WI38 (cell line): ENCODE measurements at regions not wholly inside any gene's neighbourhood (a gene's known extent, or its start where the extent isn't known, plus 50 kb on each side); places are given as distances from the start of the nearest gene placed in this dataset.

ENCODE experiments used
- H3K4me3 ChIP-seq: 2 replicates; pipeline ENCODE4 v1.5.1; 2011; ENCODE audit warnings: low read depth, mild to moderate bottlenecking, control low read depth, low read length
- TF ChIP-seq, protein P1 (sequence below): IDR thresholded peaks from 2 replicates; pipeline ENCODE4 v1.5.1; 2012; ENCODE audit warnings: low read depth, mild to moderate bottlenecking, control low read depth, low read length

DNA sequence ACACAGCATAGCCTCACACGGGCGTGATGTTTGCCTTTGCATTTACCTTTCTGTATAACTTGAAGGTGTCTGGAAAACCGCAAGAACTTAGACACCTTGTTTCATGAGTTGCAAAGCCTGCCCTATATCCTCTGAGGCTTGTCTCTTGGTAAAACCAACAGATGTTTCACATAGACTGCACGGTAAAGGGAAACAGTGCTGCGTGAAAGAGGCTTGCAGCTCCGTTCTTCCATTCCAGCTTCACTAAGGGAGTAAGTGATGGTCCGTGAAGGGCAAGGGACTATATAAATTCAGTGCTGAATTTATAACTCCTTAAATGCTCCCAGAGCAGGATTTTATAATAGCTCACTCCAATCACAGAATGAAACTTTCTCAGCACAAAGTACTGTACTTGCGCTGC lies 360.5 kb downstream of the SOX11 start:
- no peak overlapping the region for H3K4me3 ChIP-seq
- TF ChIP-seq, protein P1, sequence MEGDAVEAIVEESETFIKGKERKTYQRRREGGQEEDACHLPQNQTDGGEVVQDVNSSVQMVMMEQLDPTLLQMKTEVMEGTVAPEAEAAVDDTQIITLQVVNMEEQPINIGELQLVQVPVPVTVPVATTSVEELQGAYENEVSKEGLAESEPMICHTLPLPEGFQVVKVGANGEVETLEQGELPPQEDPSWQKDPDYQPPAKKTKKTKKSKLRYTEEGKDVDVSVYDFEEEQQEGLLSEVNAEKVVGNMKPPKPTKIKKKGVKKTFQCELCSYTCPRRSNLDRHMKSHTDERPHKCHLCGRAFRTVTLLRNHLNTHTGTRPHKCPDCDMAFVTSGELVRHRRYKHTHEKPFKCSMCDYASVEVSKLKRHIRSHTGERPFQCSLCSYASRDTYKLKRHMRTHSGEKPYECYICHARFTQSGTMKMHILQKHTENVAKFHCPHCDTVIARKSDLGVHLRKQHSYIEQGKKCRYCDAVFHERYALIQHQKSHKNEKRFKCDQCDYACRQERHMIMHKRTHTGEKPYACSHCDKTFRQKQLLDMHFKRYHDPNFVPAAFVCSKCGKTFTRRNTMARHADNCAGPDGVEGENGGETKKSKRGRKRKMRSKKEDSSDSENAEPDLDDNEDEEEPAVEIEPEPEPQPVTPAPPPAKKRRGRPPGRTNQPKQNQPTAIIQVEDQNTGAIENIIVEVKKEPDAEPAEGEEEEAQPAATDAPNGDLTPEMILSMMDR: no peak

DNA sequence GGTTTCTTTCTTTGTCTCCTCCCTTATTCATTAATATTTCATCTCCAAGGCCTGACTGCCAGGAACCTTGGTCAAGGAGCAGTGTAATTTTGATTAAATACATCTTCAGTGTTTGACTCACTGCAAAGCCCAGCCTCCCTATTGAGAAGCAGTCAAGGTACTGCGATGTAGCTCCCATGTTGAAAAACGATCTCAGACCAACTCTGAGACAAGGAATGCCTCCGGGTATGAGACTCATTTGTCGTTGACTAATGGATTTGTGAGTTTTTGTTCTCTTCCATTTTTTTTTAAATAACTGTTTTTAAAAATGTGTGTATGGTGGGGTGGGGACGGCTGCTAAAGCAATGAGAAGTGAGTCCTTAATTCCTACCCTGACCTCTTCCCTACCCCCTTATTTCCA lies 361.6 kb downstream of the SOX11 start:
- TF ChIP-seq, protein P1: no peak
- H3K4me3 ChIP-seq: no peak overlapping the region

DNA sequence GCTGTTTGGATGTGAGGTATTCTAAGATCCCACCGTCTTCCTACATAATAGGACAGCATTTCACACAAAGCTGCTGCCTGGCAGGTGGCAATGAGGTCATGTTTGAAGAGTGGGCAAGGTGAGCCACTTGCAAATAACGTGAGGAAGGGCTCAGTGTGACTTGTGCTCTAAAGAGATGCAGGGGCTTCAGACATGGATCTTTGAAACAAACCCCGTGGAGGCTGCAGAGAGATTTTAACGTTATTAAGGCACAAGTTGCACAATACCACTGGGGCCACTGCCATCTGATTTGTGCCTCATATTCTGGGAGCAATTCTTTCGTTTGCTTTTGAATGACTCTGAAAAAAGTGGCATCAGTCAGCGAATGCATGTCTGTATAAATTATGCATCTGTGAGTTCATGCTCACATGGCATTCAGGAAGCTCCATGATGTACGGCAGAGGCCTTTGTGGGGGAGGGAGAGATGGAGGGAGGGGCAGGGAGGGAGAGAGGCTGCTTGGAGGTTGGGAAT lies 362.0 kb downstream of the SOX11 start:
- H3K4me3 ChIP-seq: no peak overlapping the region
- TF ChIP-seq, protein P1: no peak

DNA sequence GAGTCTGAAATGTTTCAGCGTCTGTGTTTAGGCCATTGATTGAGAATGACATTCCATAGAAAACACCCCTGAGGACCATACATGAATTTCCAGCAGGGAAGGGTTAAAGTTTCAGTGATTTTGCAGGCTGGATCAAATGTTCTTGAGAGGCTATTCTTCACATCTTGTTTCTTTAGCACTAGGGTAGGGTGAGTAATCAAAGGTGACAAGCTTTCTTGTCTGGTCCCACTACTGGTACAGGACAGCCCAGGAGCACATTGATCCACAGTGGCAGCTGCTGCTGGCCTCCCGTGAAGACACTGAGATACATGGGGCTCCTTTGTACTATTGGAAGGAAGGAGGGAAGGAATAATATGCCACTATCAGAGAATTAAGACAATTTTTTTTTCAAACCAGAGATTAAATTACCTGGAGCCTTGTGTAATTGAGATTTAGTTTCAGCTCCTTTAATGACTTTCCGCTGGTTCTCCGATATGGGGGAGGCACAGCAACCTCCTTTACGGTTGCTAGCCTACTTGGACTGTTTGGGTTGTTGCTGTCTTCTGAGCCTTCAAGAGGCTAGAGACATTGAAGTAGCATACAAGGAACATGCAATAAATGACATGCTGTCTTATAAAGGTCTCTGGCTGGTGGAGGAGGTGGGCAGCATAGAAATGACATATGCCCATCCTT lies 368.9 kb downstream of the SOX11 start:
- TF ChIP-seq, protein P1: no peak
- no peak overlapping the region for H3K4me3 ChIP-seq

DNA sequence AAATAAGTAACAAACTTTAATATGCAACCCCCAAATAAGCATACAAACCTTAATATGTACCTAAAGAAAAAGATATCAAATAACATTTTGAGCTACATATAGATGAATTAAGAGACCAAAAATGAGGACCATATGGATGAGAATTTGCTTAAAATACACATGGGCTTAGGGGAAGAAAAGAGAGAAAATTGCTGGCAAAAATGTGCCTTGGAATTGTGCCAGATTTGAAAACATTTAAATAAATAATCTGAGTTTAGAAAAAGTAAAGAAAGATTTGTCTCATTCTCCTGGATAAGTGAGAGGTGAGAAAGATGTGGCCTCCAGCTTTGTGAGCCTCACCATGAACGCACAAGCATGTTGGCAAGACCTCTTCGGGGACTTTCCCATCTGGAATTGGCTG lies 372.6 kb downstream of the SOX11 start:
- TF ChIP-seq, protein P1: no peak
- no peak overlapping the region for H3K4me3 ChIP-seq

DNA sequence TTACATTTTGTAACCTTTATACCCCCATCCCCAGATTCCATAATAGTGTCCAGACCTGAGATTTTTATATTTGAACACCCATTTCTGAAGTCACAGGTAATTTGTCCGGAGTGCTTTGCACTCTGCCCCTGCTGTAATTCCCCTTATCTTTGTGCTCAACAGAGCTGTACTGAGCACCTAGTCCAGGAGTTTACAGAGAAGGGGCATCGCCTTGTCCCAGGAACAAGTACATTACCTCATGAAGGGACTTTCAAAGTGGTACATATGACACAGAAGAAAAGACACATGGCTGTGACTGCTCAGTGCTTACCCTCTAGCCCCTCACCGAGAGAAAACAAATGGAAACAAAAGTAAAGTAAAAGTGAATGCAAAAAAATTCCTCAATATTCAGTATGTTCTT lies 373.5 kb downstream of the SOX11 start:
- no peak overlapping the region for H3K4me3 ChIP-seq
- TF ChIP-seq, protein P1: no peak

DNA sequence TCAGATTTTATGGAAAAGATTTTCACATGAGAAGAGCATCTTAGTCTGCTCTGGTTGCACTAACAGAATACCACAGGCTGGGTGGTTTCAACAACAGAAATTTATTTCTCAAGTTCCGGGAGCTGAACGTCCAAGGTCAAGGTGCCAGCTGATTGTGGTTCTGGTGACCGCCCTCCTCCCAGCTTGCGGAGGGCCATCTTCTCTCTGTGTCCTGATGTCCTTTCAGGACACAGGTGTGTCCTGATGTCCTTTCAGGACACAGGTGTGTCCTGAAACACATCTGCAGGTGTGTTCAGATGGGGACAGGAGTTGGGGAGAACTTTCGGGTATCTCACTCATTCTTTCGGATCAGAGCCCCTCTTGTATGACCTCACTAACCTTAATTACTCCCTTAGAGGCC lies 374.9 kb downstream of the SOX11 start:
- H3K4me3 ChIP-seq: no peak overlapping the region
- TF ChIP-seq, protein P1: no peak
